GM10266 (cell line): ENCODE measurements at regions not wholly inside any gene's neighbourhood (a gene's known extent, or its start where the extent isn't known, plus 50 kb on each side); places are given as distances from the start of the nearest gene placed in this dataset.

Source experiments
- DNase-seq: peaks from one replicate; pipeline ENCODE4 v3.0.0; 2012; ENCODE audit errors: extremely low spot score
- TF ChIP-seq, protein P1 (sequence below): IDR thresholded peaks from 2 replicates; pipeline ENCODE4 v1.5.1; 2012; ENCODE audit warnings: mild to moderate bottlenecking, low read depth; ENCODE audit not compliant: control insufficient read depth, insufficient read depth; ENCODE audit errors: missing control alignments

GRCh38 chr11:119504371-119504770 lies 81.4 kb upstream of the THY1 start:
- DNase-seq, result no peak
- TF ChIP-seq, protein P1, sequence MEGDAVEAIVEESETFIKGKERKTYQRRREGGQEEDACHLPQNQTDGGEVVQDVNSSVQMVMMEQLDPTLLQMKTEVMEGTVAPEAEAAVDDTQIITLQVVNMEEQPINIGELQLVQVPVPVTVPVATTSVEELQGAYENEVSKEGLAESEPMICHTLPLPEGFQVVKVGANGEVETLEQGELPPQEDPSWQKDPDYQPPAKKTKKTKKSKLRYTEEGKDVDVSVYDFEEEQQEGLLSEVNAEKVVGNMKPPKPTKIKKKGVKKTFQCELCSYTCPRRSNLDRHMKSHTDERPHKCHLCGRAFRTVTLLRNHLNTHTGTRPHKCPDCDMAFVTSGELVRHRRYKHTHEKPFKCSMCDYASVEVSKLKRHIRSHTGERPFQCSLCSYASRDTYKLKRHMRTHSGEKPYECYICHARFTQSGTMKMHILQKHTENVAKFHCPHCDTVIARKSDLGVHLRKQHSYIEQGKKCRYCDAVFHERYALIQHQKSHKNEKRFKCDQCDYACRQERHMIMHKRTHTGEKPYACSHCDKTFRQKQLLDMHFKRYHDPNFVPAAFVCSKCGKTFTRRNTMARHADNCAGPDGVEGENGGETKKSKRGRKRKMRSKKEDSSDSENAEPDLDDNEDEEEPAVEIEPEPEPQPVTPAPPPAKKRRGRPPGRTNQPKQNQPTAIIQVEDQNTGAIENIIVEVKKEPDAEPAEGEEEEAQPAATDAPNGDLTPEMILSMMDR, result no peak

DNA sequence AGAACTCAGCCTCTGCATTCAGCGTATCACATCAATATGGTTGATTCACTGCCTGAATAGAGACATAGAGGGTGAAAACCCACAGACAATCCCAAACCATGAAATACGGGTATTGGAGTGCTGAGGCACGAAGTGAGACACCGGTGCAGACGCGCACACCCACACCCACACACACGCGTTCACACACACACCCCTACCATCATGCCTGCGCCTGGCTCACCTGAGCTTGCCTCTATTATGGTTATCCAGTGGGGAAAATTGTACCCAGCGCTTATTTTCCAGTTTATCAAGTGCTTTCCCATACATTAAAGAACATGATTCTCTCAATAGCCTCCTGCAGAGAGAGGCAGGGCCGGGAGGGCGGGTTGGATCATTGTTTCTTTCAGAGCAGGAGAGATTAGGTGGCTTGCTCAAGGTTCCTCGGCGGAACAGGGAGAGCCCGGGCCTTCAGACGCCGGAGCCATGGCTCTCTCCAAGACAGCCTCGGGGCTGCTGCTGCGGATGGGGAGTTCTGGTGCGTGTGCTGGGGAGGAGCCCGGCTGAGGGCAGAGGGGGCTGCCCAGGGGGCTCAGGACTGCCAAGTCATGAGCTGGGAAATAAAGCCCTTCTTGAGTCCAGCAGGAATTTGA lies 78.9 kb upstream of the THY1 start:
- TF ChIP-seq, protein P1, result no peak
- DNase-seq, result no peak

DNA sequence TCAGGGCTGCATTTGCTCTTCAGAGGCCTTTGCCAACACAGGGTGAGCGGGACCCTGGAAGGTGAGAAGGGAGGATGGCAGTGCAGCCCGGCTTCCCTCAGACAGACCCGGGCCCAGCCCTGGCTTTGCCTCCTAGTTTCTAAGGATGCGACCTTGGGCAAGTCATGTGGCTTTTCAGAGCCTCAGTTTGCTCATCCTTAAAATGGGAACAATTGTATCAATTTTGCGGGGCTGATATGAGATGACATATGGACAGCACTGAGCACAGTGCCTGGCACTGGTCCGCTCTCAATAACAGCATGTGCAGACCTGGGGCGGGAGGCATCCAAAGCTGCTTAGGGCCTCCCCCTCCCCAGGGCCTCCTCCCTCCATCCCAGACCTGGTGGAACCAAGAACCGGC lies 74.7 kb upstream of the THY1 start:
- DNase-seq, result no peak
- TF ChIP-seq, protein P1, result no peak

DNA sequence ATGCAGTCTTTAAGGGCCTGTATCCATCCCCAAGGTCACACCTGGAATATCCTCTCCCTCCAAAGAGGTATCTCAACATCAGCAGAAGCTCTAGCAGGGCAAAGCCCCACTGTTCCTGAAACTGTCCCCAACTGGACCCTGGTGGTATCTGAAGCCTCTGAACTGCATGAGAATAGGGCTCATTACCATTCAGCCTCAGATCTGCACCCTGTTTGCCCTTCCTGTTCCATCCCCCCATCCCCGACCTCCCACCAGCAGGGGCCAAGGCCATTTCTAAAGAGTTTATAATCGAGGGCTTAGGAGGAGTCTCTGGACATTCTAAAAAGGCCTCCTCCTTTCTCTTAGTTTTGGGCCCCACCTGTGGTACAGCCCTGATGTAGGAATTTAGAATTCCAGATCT lies 74.0 kb upstream of the THY1 start:
- TF ChIP-seq, protein P1, result no peak
- no peak for DNase-seq

DNA sequence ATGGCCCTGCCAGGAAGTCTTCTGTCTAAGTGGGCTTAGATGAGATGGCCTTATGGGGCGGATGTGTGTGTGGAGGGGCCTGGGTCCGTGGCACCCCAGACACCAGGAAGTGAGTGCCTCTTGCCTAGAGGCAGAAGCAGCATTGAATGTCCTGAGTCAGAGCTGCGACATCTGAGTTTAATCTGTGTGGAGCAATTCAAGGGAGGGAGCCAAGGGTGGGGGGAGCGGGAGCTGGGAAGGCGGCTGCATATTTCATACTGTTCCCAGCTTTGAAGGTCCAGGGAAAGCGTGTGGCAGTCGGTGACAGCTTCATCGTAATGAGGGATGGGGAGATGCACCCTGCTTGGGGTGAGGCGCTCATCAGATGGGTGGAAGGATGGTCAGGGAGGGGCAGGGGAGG lies 73.5 kb upstream of the THY1 start:
- DNase-seq, result no peak
- TF ChIP-seq, protein P1, result no peak

- DNase-seq, result no peak
These were observed 70.7 kb upstream of the THY1 start for GRCh38 chr11:119493712-119494111.

DNA sequence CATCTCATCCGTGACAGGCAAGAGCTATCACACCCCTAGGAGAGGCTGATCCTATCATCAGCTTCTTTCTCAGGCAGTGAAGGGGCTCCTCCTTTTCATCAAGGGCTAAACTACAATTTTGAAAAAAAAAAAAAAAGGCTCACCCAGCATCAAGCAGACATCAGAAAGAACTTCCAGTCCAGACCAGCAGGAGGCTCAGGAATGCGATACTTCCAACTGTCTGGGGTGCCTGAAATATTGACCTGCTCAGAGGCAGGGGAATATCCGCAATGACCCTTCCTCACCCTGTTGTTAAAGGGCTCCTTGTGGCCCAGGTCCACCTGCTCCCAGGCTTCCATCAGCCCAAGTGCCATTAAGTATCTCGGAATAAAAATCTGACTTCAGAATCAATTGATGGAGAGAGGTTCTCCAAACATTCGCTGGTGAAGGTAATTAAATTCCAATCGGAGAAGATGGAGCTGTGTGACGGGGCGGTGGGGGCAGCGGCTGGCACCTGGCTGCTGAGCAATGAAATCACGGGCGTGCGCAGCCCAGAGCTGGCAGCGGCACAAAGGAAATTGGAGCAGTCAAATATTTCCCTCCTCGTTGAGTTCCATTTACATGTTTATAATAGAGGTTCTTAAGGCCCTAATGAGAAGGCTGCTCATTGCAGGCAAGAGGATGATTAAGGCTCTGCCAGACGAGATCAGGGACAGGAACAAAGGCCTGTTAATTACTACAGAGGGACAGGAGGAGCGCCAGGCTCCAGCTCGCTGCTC lies 69.0 kb upstream of the THY1 start:
- TF ChIP-seq, protein P1, result no peak
- DNase-seq, result no peak

More at GRCh38 chr11:119493712-119494111, 70.7 kb upstream of the THY1 start:
- TF ChIP-seq, protein P1, result no peak
